ENCODE measurements at regions not wholly inside any gene's neighbourhood (a gene's known extent, or its start where the extent isn't known, plus 50 kb on each side); places are given as distances from the start of the nearest gene placed in this dataset.

DNA sequence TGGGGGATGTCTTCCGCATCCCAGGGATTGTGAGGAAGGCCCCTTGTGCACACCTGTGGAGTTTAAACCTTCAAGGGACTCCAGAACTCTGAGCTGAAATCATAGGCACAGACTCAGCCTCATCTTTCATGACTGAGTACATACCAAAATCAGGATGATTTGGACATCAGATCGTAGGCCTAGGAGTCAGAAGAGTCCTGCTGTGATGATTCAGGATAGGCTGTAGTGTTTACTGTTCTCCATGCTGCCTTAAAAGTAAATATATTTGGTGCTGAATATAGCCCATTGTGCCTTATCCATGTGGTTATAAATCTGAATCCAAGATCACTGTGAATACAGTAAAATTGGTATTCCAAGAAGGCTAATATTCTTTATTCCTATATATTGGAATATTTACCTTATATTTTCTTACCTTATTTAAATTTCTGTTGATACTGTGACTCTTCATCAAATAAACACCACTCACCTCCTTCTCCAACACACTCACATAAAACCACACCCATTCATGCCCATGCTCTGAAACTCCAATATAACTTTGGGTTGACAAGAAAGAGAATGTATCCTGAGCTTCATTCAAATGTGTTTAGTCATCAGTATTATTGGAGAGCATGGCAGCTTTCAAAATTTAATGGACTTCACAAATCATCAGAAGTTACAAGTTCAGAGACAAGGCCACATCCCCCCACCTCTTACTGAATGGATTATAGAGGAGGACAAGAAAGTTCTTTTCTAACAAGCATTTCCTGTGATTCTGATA is 561.4 kb upstream of the LINC00305 start:
- peaks cover 0 to 5% of the 10 kb centered on the region in 2 donors for H3K9me3 ChIP-seq (ENCODE audit: control insufficient read depth in 2 of 2, insufficient read depth in 1 of 2, low read length in 1 of 2)
- no peak overlapping the region for H3K4me3 ChIP-seq (ENCODE audit: low read length in 2 of 2)
- no peaks in the 10 kb centered on the region for H3K4me1 ChIP-seq (ENCODE audit: control insufficient read depth in 2 of 2, insufficient read depth in 2 of 2, low read length in 2 of 2)
- WGBS, result 87% methylated on average over 2 of the region's 2 CpGs
- no peaks in the 10 kb centered on the region for H3K36me3 ChIP-seq (ENCODE audit: control insufficient read depth in 2 of 2, insufficient read depth in 2 of 2, low read length in 1 of 2)
- DNase-seq (ENCODE audit: low read depth in 6 of 9, low spot score in 9 of 9), result no peak
- no peak overlapping the region for H3K27ac ChIP-seq (ENCODE audit: low read depth in 1 of 2, low read length in 1 of 2)
- no peaks in the 10 kb centered on the region for H3K27me3 ChIP-seq (ENCODE audit: control insufficient read depth in 2 of 2, insufficient read depth in 1 of 2, low read length in 1 of 2)

DNA sequence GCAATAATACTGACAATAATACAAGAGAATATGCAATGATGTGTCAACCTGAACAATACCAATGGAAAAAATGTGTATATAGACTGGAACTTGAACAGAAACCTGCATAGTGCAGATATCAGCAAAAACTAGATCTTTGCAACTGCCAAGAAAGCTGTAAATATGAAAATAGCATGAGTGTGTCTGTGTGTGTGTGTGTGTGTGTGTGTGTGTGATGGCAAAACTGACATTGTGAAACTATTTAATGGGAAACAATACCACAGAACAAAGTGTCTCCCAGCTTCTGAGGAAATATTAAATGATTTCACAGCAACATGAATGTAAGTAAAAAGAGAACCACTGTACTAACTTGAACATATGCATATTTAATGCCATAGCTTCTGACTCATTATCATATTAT is 558.2 kb upstream of the LINC00305 start:
- H3K27ac ChIP-seq (ENCODE audit: low read depth in 1 of 2, low read length in 1 of 2), result no peak overlapping the region
- H3K4me1 ChIP-seq (ENCODE audit: control insufficient read depth in 2 of 2, insufficient read depth in 2 of 2, low read length in 2 of 2), result no peaks in the 10 kb centered on the region
- H3K9me3 ChIP-seq (ENCODE audit: control insufficient read depth in 2 of 2, insufficient read depth in 1 of 2, low read length in 1 of 2), result peaks cover 0 to 5% of the 10 kb centered on the region in 2 donors
- no peaks in the 10 kb centered on the region for H3K36me3 ChIP-seq (ENCODE audit: control insufficient read depth in 2 of 2, insufficient read depth in 2 of 2, low read length in 1 of 2)
- H3K4me3 ChIP-seq (ENCODE audit: low read length in 2 of 2), result no peak overlapping the region
- DNase-seq (ENCODE audit: low read depth in 6 of 9, low spot score in 9 of 9), result no peak
- H3K27me3 ChIP-seq (ENCODE audit: control insufficient read depth in 2 of 2, insufficient read depth in 1 of 2, low read length in 1 of 2), result no peaks in the 10 kb centered on the region

DNA sequence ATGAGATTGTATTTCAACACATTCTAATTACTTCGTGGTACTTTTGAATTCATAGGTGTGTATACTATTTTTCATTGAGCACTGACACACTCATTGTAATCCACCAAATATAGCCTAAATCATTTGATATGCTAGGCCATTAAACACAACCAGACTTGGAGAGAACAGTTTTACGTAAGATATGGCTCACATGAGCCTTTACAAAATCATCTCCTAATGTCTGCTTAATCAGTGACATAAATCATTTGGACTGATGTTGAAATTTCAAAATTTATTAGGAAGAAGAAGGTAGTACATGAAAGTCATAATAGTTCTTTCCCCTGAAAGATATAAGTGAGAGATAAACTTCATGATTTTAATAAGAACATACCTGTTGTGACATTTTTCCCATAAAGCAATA is 550.2 kb upstream of the LINC00305 start:
- no peak overlapping the region for H3K4me3 ChIP-seq (ENCODE audit: low read length in 2 of 2)
- no peaks in the 10 kb centered on the region for H3K4me1 ChIP-seq (ENCODE audit: control insufficient read depth in 2 of 2, insufficient read depth in 2 of 2, low read length in 2 of 2)
- H3K9me3 ChIP-seq (ENCODE audit: control insufficient read depth in 2 of 2, insufficient read depth in 1 of 2, low read length in 1 of 2), result no peaks in the 10 kb centered on the region
- H3K27ac ChIP-seq (ENCODE audit: low read depth in 1 of 2, low read length in 1 of 2), result no peak overlapping the region
- 90% methylated on average over 2 of the region's 2 CpGs for WGBS
- H3K36me3 ChIP-seq (ENCODE audit: control insufficient read depth in 2 of 2, insufficient read depth in 2 of 2, low read length in 1 of 2), result no peaks in the 10 kb centered on the region
- DNase-seq (ENCODE audit: low read depth in 6 of 9, low spot score in 9 of 9), result no peak
- H3K27me3 ChIP-seq (ENCODE audit: control insufficient read depth in 2 of 2, insufficient read depth in 1 of 2, low read length in 1 of 2), result no peaks in the 10 kb centered on the region

DNA sequence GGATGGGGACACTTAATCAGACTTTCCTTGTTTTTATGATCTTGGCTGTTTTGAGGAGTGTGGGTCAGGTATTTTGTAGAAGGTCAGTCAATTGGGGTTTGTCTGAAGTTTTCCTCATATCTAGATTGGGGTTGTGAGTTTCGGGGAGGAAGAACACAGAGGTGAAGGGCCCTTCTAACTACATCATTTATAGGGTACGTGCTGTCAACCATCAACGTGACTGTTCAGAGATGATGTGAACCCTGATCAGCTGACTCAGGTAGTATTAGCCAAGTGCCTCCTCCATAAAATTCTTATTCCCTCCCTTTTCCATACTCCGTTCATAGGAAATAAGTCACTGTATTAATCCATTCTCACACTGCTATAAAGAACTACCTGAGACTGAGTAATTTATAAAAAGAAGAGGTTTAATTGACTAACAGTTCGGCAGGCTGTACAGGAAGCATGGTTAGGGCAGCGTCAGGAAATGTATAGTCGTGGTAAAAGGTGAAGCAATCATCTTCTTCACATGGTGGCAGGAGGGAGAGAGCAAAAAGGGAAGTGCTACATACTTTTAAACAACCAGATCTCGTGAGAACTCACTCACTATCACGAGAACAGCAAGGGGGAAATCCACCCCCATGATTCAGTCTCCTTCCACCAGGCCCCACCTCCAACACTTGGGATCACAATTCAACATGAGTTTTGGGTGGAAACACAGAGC is 547.1 kb upstream of the LINC00305 start:
- H3K27ac ChIP-seq (ENCODE audit: low read depth in 1 of 2, low read length in 1 of 2), result no peak overlapping the region
- H3K4me1 ChIP-seq (ENCODE audit: control insufficient read depth in 2 of 2, insufficient read depth in 2 of 2, low read length in 2 of 2), result no peaks in the 10 kb centered on the region
- no peaks in the 10 kb centered on the region for H3K9me3 ChIP-seq (ENCODE audit: control insufficient read depth in 2 of 2, insufficient read depth in 1 of 2, low read length in 1 of 2)
- H3K27me3 ChIP-seq (ENCODE audit: control insufficient read depth in 2 of 2, insufficient read depth in 1 of 2, low read length in 1 of 2), result no peaks in the 10 kb centered on the region
- H3K4me3 ChIP-seq (ENCODE audit: low read length in 2 of 2), result no peak overlapping the region
- DNase-seq (ENCODE audit: low read depth in 6 of 9, low spot score in 9 of 9), result no peak
- WGBS, result 58% methylated on average over 9 of the region's 9 CpGs
- H3K36me3 ChIP-seq (ENCODE audit: control insufficient read depth in 2 of 2, insufficient read depth in 2 of 2, low read length in 1 of 2), result no peaks in the 10 kb centered on the region

DNA sequence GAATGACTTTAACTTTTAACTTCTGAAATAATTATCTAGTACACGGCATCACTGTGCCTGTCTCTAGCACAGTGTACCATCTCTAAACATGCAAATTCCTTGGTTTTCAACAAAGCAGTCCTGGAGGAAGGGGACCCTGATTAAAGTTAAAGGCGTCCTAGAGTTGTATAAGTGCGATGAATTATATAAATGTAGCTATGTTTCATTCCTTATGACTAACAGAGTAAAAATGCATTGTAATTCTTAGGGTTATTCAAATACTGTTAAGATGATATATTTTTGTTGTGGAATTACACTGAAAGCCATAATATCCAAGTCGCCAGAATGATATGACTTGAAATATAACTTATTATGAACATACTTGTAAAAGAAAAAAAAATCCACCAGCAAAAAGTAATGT is 544.9 kb upstream of the LINC00305 start:
- H3K27me3 ChIP-seq (ENCODE audit: control insufficient read depth in 2 of 2, insufficient read depth in 1 of 2, low read length in 1 of 2), result no peaks in the 10 kb centered on the region
- H3K4me3 ChIP-seq (ENCODE audit: low read length in 2 of 2), result no peak overlapping the region
- H3K9me3 ChIP-seq (ENCODE audit: control insufficient read depth in 2 of 2, insufficient read depth in 1 of 2, low read length in 1 of 2), result no peaks in the 10 kb centered on the region
- H3K27ac ChIP-seq (ENCODE audit: low read depth in 1 of 2, low read length in 1 of 2), result no peak overlapping the region
- DNase-seq (ENCODE audit: low read depth in 6 of 9, low spot score in 9 of 9), result no peak
- 81% methylated on average over 4 of the region's 4 CpGs for WGBS
- H3K36me3 ChIP-seq (ENCODE audit: control insufficient read depth in 2 of 2, insufficient read depth in 2 of 2, low read length in 1 of 2), result no peaks in the 10 kb centered on the region
- H3K4me1 ChIP-seq (ENCODE audit: control insufficient read depth in 2 of 2, insufficient read depth in 2 of 2, low read length in 2 of 2), result no peaks in the 10 kb centered on the region

DNA sequence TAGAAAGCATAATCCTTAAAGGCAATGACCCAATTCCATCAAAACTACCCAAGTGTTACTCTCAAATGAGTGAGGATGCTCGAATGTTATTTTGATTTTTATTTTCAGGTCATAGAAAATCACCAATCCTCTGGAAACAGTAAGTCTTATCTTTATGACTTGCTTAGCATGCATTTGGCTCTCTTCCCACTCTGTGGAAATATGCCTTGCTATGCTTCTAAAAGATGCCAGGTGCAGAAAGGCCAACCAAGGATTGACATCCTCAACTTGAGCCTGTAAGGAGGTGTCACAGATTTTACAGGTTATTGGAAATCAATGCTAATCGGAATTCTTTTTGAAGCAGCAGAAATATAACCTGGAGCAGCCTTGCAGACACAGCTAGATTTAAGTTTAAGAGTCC is 543.9 kb upstream of the LINC00305 start:
- no peaks in the 10 kb centered on the region for H3K36me3 ChIP-seq (ENCODE audit: control insufficient read depth in 2 of 2, insufficient read depth in 2 of 2, low read length in 1 of 2)
- H3K27ac ChIP-seq (ENCODE audit: low read depth in 1 of 2, low read length in 1 of 2), result no peak overlapping the region
- H3K9me3 ChIP-seq (ENCODE audit: control insufficient read depth in 2 of 2, insufficient read depth in 1 of 2, low read length in 1 of 2), result no peaks in the 10 kb centered on the region
- WGBS, result 85% methylated on average over 2 of the region's 2 CpGs
- H3K4me3 ChIP-seq (ENCODE audit: low read length in 2 of 2), result no peak overlapping the region
- no peak for DNase-seq (ENCODE audit: low read depth in 6 of 9, low spot score in 9 of 9)
- H3K4me1 ChIP-seq (ENCODE audit: control insufficient read depth in 2 of 2, insufficient read depth in 2 of 2, low read length in 2 of 2), result no peaks in the 10 kb centered on the region
- no peaks in the 10 kb centered on the region for H3K27me3 ChIP-seq (ENCODE audit: control insufficient read depth in 2 of 2, insufficient read depth in 1 of 2, low read length in 1 of 2)

DNA sequence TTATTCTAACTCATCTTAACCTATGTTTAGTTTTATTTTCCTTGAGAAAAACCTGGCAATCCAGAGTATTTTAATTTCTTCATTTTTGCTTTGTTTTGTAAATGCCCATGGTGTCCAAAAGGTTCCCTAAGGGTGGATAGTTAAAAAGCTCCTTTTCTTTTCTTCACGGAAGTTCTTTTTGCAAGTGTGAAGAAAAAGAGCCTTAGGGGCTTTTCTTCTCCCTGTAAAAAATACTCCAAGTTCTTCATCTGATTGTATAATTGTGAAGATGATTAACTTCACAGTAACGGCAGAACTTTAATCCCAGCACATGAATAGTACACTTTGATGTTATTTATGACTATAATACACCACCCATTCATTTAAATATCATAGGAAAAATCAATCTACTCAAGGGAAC is 530.2 kb upstream of the LINC00305 start:
- DNase-seq (ENCODE audit: low read depth in 6 of 9, low spot score in 9 of 9), result no peak
- no peaks in the 10 kb centered on the region for H3K4me1 ChIP-seq (ENCODE audit: control insufficient read depth in 2 of 2, insufficient read depth in 2 of 2, low read length in 2 of 2)
- no peak overlapping the region for H3K27ac ChIP-seq (ENCODE audit: low read depth in 1 of 2, low read length in 1 of 2)
- 92% methylated on average over 2 of the region's 2 CpGs for WGBS
- no peak overlapping the region for H3K4me3 ChIP-seq (ENCODE audit: low read length in 2 of 2)
- H3K9me3 ChIP-seq (ENCODE audit: control insufficient read depth in 2 of 2, insufficient read depth in 1 of 2, low read length in 1 of 2), result no peaks in the 10 kb centered on the region
- no peaks in the 10 kb centered on the region for H3K36me3 ChIP-seq (ENCODE audit: control insufficient read depth in 2 of 2, insufficient read depth in 2 of 2, low read length in 1 of 2)
- H3K27me3 ChIP-seq (ENCODE audit: control insufficient read depth in 2 of 2, insufficient read depth in 1 of 2, low read length in 1 of 2), result no peaks in the 10 kb centered on the region

DNA sequence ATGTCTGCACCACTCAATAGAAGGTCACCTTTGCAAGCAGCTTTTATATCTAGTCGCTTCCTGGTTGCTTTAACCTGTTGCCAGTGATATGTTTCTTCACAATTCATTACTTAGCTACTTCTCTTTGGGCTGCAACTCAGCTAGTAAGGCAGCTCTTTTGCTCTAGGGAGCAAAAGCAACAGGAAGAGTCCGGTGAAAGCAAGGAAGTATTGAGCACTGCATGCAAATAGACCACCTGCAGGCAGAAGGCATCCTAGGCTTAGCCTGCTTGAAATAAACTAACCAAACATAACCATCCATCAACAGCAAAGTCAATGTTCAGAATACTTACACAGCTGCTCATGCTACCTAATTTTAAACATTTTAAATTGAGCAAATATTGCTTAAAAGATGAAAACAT is 529.2 kb upstream of the LINC00305 start:
- no peak for DNase-seq (ENCODE audit: low read depth in 6 of 9, low spot score in 9 of 9)
- no peak overlapping the region for H3K27ac ChIP-seq (ENCODE audit: low read depth in 1 of 2, low read length in 1 of 2)
- no peaks in the 10 kb centered on the region for H3K27me3 ChIP-seq (ENCODE audit: control insufficient read depth in 2 of 2, insufficient read depth in 1 of 2, low read length in 1 of 2)
- no peaks in the 10 kb centered on the region for H3K36me3 ChIP-seq (ENCODE audit: control insufficient read depth in 2 of 2, insufficient read depth in 2 of 2, low read length in 1 of 2)
- H3K4me3 ChIP-seq (ENCODE audit: low read length in 2 of 2), result no peak overlapping the region
- no peaks in the 10 kb centered on the region for H3K4me1 ChIP-seq (ENCODE audit: control insufficient read depth in 2 of 2, insufficient read depth in 2 of 2, low read length in 2 of 2)
- WGBS, result 60% methylated on average over 2 of the region's 2 CpGs
- H3K9me3 ChIP-seq (ENCODE audit: control insufficient read depth in 2 of 2, insufficient read depth in 1 of 2, low read length in 1 of 2), result no peaks in the 10 kb centered on the region

DNA sequence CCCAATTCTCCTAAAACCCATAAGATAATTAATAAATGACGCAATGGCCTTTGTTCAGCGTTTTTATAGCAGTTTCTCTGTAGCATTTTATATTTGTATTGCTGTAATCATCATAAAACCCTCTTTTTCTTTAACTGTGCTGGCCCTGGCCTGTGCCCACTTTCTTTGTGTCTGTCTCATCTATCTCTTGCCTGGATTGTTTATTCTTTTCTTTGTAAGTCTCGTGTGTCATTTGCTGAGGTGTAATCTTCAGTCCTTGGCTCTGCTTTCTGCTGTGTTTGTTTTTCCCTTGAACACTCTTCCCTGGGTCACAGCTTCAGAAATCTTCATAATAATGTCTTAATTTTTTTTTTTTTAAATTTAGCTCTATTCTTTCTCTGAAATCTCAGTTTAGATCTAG is 525.8 kb upstream of the LINC00305 start:
- no peaks in the 10 kb centered on the region for H3K27me3 ChIP-seq (ENCODE audit: control insufficient read depth in 2 of 2, insufficient read depth in 1 of 2, low read length in 1 of 2)
- no peak overlapping the region for H3K27ac ChIP-seq (ENCODE audit: low read depth in 1 of 2, low read length in 1 of 2)
- no peak for DNase-seq (ENCODE audit: low read depth in 6 of 9, low spot score in 9 of 9)
- H3K36me3 ChIP-seq (ENCODE audit: control insufficient read depth in 2 of 2, insufficient read depth in 2 of 2, low read length in 1 of 2), result no peaks in the 10 kb centered on the region
- WGBS, result 89% methylated on average over 3 of the region's 3 CpGs
- H3K9me3 ChIP-seq (ENCODE audit: control insufficient read depth in 2 of 2, insufficient read depth in 1 of 2, low read length in 1 of 2), result peaks cover 0 to 5% of the 10 kb centered on the region in 2 donors
- H3K4me3 ChIP-seq (ENCODE audit: low read length in 2 of 2), result no peak overlapping the region
- H3K4me1 ChIP-seq (ENCODE audit: control insufficient read depth in 2 of 2, insufficient read depth in 2 of 2, low read length in 2 of 2), result no peaks in the 10 kb centered on the region
